MCF 10A (cell line): ENCODE measurements at regions not wholly inside any gene's neighbourhood (a gene's known extent, or its start where the extent isn't known, plus 50 kb on each side); places are given as distances from the start of the nearest gene placed in this dataset.

Experiments
- BruUV-seq: library from RNA; stranded (reverse); fragments of 400-500 nt; replicated peaks from 2 replicates; lab custom pipeline; 2021; lab: Mats Ljungman, UMichigan
- CTCF ChIA-PET: fragments of 300-600 bp; sonication (Branson Sonifier 250); formaldehyde crosslinking; extraction: SDS; loops from one replicate; lab custom pipeline; 2021; ENCODE audit warnings: antibody characterized with exemption, inconsistent platforms; lab: Yijun Ruan, JAX
- POLR2A ChIA-PET: fragments of 300-600, 350-650 bp; sonication (Branson Sonifier 250); formaldehyde crosslinking; extraction: SDS; loops from one replicate; lab custom pipeline; 2020; ENCODE audit warnings: antibody characterized with exemption, inconsistent platforms; lab: Yijun Ruan, JAX
- DNase-seq: peaks from one replicate; pipeline ENCODE4 v3.0.0-alpha.2; 2018; ENCODE audit not compliant: unreplicated experiment
- H3K27ac Mint-ChIP-seq: one replicate; pipeline ENCODE4 v1.8.0; 2022; ENCODE audit warnings: mild to moderate bottlenecking, low read depth, mixed read lengths; ENCODE audit not compliant: unreplicated experiment
- H3K27me3 Mint-ChIP-seq: one replicate; pipeline ENCODE4 v1.8.0; 2022; ENCODE audit warnings: mixed read lengths; ENCODE audit not compliant: insufficient read depth, unreplicated experiment
- H3K36me3 Mint-ChIP-seq: one replicate; pipeline ENCODE4 v1.8.0; 2022; ENCODE audit warnings: mild to moderate bottlenecking, moderate library complexity, mixed read lengths; ENCODE audit not compliant: insufficient read depth, unreplicated experiment
- H3K4me1 Mint-ChIP-seq: one replicate; pipeline ENCODE4 v1.8.0; 2022; ENCODE audit warnings: mixed read lengths; ENCODE audit not compliant: insufficient read depth, unreplicated experiment
- H3K4me3 Mint-ChIP-seq: one replicate; pipeline ENCODE4 v1.8.0; 2022; ENCODE audit warnings: mild to moderate bottlenecking, moderate library complexity, mixed read lengths; ENCODE audit not compliant: unreplicated experiment
- H3K9me3 Mint-ChIP-seq: one replicate; pipeline ENCODE4 v1.8.0; 2022; ENCODE audit warnings: mixed read lengths; ENCODE audit not compliant: unreplicated experiment
- intact Hi-C: fragments of 100-400 bp; cut with micrococcal nuclease; formaldehyde crosslinking; loops from 2 replicates; pipeline ENCODE4 v1.14.1; 2022
- TF ChIP-seq, protein P1 (sequence below): fragments of 200-600 bp; IDR thresholded peaks from one replicate; pipeline ENCODE4 v1.8.0; 2022; ENCODE audit warnings: antibody characterized with exemption, mild to moderate bottlenecking; ENCODE audit not compliant: unreplicated experiment

DNA sequence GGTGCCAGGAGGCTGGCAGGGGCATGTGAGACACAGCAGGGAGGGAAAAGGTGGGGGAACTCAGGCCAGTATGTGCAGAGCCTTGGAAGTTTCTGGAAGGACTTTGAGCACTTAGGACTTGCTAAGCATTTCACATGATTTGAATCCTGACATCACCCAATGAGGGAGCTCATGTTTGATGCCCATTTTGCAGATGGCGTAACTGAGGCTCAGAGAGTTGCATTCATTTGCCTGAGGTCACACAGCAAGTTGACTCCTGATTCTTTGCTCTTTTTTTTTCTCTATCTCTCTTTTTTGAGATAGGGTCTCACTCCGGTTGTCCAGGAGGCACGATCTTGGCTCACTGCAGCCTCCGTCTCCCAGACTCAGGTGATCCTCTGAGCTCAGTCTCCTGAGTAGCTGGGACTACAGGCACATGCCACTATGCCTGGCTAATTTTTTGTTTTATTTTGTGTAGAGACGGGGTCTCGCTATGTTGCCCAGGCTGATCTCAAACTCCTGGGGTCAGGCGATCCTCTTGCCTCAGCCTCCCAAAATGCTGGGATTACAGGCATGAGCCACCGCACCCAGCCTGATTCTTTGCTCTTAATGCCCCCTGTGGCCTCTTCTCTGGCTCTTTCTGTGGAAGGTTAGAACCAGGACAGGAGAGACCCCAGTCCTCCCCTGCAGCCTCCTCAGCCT, 246.1 kb downstream of the RBM19 start:
- ChIA-PET POLR2A (no interaction called here), CTCF (interaction anchor here (0.7 kb wide), 1 partner anchor 170 kb away, joined by 3 read pairs; no protein-coding TSS in a partner anchor)
- no peak overlapping the region for H3K27ac Mint-ChIP-seq
- intact Hi-C loops: no loop called here
- H3K4me3 Mint-ChIP-seq: no peak overlapping the region
- no peak for DNase-seq
- no peaks in the 10 kb centered on the region for H3K4me1 Mint-ChIP-seq
- no peaks in the 10 kb centered on the region for H3K27me3 Mint-ChIP-seq
- no TSS peak for BruUV-seq
- no peaks in the 10 kb centered on the region for H3K36me3 Mint-ChIP-seq
- TF ChIP-seq, protein P1, sequence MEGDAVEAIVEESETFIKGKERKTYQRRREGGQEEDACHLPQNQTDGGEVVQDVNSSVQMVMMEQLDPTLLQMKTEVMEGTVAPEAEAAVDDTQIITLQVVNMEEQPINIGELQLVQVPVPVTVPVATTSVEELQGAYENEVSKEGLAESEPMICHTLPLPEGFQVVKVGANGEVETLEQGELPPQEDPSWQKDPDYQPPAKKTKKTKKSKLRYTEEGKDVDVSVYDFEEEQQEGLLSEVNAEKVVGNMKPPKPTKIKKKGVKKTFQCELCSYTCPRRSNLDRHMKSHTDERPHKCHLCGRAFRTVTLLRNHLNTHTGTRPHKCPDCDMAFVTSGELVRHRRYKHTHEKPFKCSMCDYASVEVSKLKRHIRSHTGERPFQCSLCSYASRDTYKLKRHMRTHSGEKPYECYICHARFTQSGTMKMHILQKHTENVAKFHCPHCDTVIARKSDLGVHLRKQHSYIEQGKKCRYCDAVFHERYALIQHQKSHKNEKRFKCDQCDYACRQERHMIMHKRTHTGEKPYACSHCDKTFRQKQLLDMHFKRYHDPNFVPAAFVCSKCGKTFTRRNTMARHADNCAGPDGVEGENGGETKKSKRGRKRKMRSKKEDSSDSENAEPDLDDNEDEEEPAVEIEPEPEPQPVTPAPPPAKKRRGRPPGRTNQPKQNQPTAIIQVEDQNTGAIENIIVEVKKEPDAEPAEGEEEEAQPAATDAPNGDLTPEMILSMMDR: no peak
- no peaks in the 10 kb centered on the region for H3K9me3 Mint-ChIP-seq

DNA sequence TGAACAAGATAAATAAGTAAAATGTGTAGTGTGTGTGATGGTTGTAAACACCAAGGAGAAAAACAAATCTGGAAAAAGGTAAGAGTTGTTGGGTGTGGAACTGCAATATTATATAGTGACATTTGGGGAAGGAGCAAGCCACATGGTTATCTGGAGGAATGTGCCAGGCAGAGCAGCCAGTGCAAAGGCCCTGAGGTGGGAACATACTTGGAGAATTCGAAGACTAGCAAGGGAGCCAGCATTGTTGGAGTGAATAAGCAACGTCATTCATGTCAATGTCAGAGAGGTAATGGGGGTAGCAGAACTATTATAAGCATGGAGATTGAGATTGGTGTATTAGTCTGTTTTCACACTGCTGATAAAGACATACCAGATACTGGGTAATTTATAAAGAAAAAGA, 241.5 kb upstream of the LHX5 start:
- H3K36me3 Mint-ChIP-seq: no peaks in the 10 kb centered on the region
- no TSS peak for BruUV-seq
- peaks cover 21% of the 10 kb centered on the region for H3K27me3 Mint-ChIP-seq
- intact Hi-C loops: no loop called here
- ChIA-PET POLR2A (no interaction called here), CTCF (no interaction called here)
- H3K4me3 Mint-ChIP-seq: no peak overlapping the region
- no peak overlapping the region for H3K27ac Mint-ChIP-seq
- no peaks in the 10 kb centered on the region for H3K9me3 Mint-ChIP-seq
- TF ChIP-seq, protein P1: no peak
- DNase-seq: no peak
- no peaks in the 10 kb centered on the region for H3K4me1 Mint-ChIP-seq

DNA sequence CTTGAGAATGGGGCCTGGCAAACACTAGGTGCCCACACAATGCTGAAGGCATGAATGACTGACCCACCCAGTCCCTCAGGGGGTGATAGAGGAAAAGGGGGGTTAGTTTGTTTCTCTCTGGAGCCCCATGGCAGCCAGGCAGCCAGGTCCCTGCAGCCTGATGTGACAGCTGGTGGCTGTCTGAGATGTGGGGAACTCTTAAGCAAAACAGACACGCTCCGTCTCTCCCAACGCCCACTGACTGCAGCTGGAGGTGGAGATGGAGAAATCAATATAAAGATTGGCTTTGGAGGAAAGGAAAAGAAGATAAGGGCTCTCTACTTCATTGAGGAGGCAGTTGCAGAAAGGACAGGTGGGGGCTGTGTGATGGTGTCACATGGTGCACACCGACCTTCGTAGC, 240.8 kb upstream of the LHX5 start:
- DNase-seq: no peak
- intact Hi-C loops: no loop called here
- H3K36me3 Mint-ChIP-seq: no peaks in the 10 kb centered on the region
- no peak overlapping the region for H3K27ac Mint-ChIP-seq
- H3K27me3 Mint-ChIP-seq: peaks cover 27% of the 10 kb centered on the region
- no peaks in the 10 kb centered on the region for H3K9me3 Mint-ChIP-seq
- POLR2A ChIA-PET: no interaction called here
- CTCF ChIA-PET: no interaction called here
- TF ChIP-seq, protein P1: no peak
- H3K4me3 Mint-ChIP-seq: no peak overlapping the region
- no TSS peak for BruUV-seq
- no peaks in the 10 kb centered on the region for H3K4me1 Mint-ChIP-seq

DNA sequence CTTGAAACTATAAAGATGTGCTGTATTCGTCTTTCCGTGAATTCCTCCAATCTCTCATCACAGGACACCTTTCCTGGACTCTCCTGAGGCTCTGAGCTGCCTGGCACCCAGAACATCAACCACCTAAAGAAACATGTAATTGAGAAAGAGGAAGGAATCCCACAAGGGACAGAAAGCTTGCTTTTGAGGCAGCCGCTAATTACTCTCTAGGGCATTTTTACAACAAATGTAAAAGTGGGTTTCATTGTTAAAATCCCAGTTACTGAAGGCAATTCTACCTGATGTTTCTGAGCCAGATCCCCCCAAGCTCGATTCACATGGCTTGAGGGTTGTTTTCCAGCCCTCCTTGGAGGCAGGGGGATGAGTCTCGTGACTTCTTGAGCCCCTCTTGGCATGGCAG, 238.5 kb upstream of the LHX5 start:
- no peaks in the 10 kb centered on the region for H3K9me3 Mint-ChIP-seq
- H3K36me3 Mint-ChIP-seq: no peaks in the 10 kb centered on the region
- POLR2A ChIA-PET: no interaction called here
- no TSS peak for BruUV-seq
- intact Hi-C loops: no loop called here
- H3K4me1 Mint-ChIP-seq: no peaks in the 10 kb centered on the region
- TF ChIP-seq, protein P1: no peak
- no peak overlapping the region for H3K4me3 Mint-ChIP-seq
- DNase-seq: no peak
- H3K27ac Mint-ChIP-seq: no peak overlapping the region
- CTCF ChIA-PET: no interaction called here
- H3K27me3 Mint-ChIP-seq: peaks cover 49% of the 10 kb centered on the region
